ENCODE measurements at regions not wholly inside any gene's neighbourhood (a gene's known extent, or its start where the extent isn't known, plus 50 kb on each side); places are given as distances from the start of the nearest gene placed in this dataset.

GRCh38 chr18:53772293-53772692 lies 452.2 kb downstream of the MBD2 start:
- DNase-seq (ENCODE audit: low spot score) (no peak), FAIRE-seq (no peak), ATAC-seq (no peak)
- no peak for TF ChIP-seq JUNB (CRISPR knock-in tag; IDR thresholded peaks at IDR 0.05; ENCODE audit: borderline replicate concordance)
- TF ChIP-seq SIX1 (CRISPR knock-in tag; IDR thresholded peaks at IDR 0.05; ENCODE audit: borderline replicate concordance) = no peak
- no peak for TF ChIP-seq SMARCE1 (IDR thresholded peaks at IDR 0.05; ENCODE audit: borderline replicate concordance)
- TF ChIP-seq ZFP90 (CRISPR knock-in tag; IDR thresholded peaks at IDR 0.05; ENCODE audit: borderline replicate concordance) = no peak
- TF ChIP-seq POLR2AphosphoS5 (IDR thresholded peaks at IDR 0.05; ENCODE audit: low read depth, low read length) = no peak
- no peak for TF ChIP-seq NKX3-1 (CRISPR knock-in tag; IDR thresholded peaks at IDR 0.05)
- no peak for TF ChIP-seq ZBTB25 (CRISPR knock-in tag; IDR thresholded peaks at IDR 0.05)
- TF ChIP-seq TGIF2 (CRISPR knock-in tag; IDR thresholded peaks at IDR 0.05) = no peak
- TF ChIP-seq RNF2 (conservative IDR thresholded peaks at IDR 0.05; ENCODE audit: low read depth) = no peak
- no peak for TF ChIP-seq ARNT2 (CRISPR knock-in tag; IDR thresholded peaks at IDR 0.05; ENCODE audit: low read depth)
- TF ChIP-seq CAMTA2 (CRISPR knock-in tag; IDR thresholded peaks at IDR 0.05; ENCODE audit: borderline replicate concordance) = no peak
- no peaks in the 10 kb centered on the region for H4K20me1 ChIP-seq (ENCODE audit: insufficient read depth, low read length)
- CTCF ChIA-PET (ENCODE audit: low intra/inter-chr PET ratio, low total read pairs) = no interaction called here
- intact Hi-C loops (cut with micrococcal nuclease; ENCODE audit: unreplicated experiment) (no loop called here), in situ Hi-C loops (cut with HindIII; ENCODE audit: extremely low pct_ligation_motif_present, low pct_unique_long_range_greater_than_20kb) (no loop called here)
- no peaks in the 10 kb centered on the region for H3K4me1 ChIP-seq (ENCODE audit: insufficient read depth, low read length)
- H3K79me2 ChIP-seq (ENCODE audit: insufficient read depth, low read length) = no peaks in the 10 kb centered on the region
- H3K9me3 ChIP-seq (ENCODE audit: low read length) = peaks cover 16% of the 10 kb centered on the region
- no peaks in the 10 kb centered on the region for H3K27me3 ChIP-seq (ENCODE audit: control insufficient read depth in 1 of 2, insufficient read depth in 2 of 2, low read length in 2 of 2)
- no TSS peak for BruUV-seq (replicated peaks)
- no peak overlapping the region for H3K27ac ChIP-seq (ENCODE audit: extremely low read length, insufficient read depth, low read length)
- no peak overlapping the region for H3K4me3 ChIP-seq (replicated peaks in 1 of 3; ENCODE audit: insufficient read depth in 1 of 3, low read depth in 2 of 3, low read length in 3 of 3)
- POLR2A ChIA-PET = no interaction called here
- no peak overlapping the region for H2AFZ ChIP-seq (ENCODE audit: low read length)
- no peak overlapping the region for H3K4me2 ChIP-seq (ENCODE audit: low read depth, low read length)
- no peaks in the 10 kb centered on the region for H3K36me3 ChIP-seq (replicated peaks in 1 of 2; ENCODE audit: control insufficient read depth in 1 of 2, insufficient read depth in 2 of 2, low read length in 2 of 2)
- no peak overlapping the region for H3K9ac ChIP-seq (ENCODE audit: insufficient read depth, low read depth, low read length)
- 21% methylated on average over 2 of the region's 2 CpGs for WGBS (ENCODE audit: low lambda C conversion rate)

Data from HepG2 (cell line).